ENCODE measurements at regions not wholly inside any gene's neighbourhood (a gene's known extent, or its start where the extent isn't known, plus 50 kb on each side); places are given as distances from the start of the nearest gene placed in this dataset.
A peak's percentile ranks its signal among the peaks of the same experiment; 100 is the strongest.

- DNase-seq, result no peak
- WGBS, 2 donors, result 55 to 72% methylated on average over 4 of the region's 4 CpGs
- TF ChIP-seq CTCF (IDR thresholded peaks at IDR 0.05) (no peak), POLR2A (IDR thresholded peaks at IDR 0.05) (no peak)
- no peaks in the 10 kb centered on the region for H3K27me3 ChIP-seq
- no peak overlapping the region for H3K27ac ChIP-seq
- no peaks in the 10 kb centered on the region for H3K4me1 ChIP-seq
- no peaks in the 10 kb centered on the region for H3K9me3 ChIP-seq
- ATAC-seq, result no peak
- intact Hi-C loops (cut with DNase I), result no loop called here
- no peak overlapping the region for H3K4me3 ChIP-seq
- no peaks in the 10 kb centered on the region for H3K36me3 ChIP-seq (replicated peaks in 1 of 2; ENCODE audit: insufficient read depth in 1 of 2, low read depth in 2 of 2)
Measured at GRCh38 chr11:134541951-134542350, 129.9 kb upstream of the B3GAT1 start.

GRCh38 chr11:134541355-134541754 lies 129.3 kb upstream of the B3GAT1 start:
- intact Hi-C loops (cut with DNase I), result no loop called here
- ATAC-seq (no peak), DNase-seq (no peak)
- no peaks in the 10 kb centered on the region for H3K36me3 ChIP-seq (replicated peaks in 1 of 2; ENCODE audit: insufficient read depth in 1 of 2, low read depth in 2 of 2)
- H3K27me3 ChIP-seq, result no peaks in the 10 kb centered on the region
- TF ChIP-seq POLR2A (IDR thresholded peaks at IDR 0.05) (no peak), CTCF (IDR thresholded peaks at IDR 0.05) (no peak)
- H3K9me3 ChIP-seq, result no peaks in the 10 kb centered on the region
- no peaks in the 10 kb centered on the region for H3K4me1 ChIP-seq
- H3K27ac ChIP-seq, result no peak overlapping the region
- 75 to 80% methylated on average over 5 to 6 of the region's 6 CpGs for WGBS, 2 donors
- no peak overlapping the region for H3K4me3 ChIP-seq

GRCh38 chr11:134539285-134539684 lies 127.2 kb upstream of the B3GAT1 start:
- DNase-seq, result no peak
- intact Hi-C loops (cut with DNase I), result no loop called here
- H3K9me3 ChIP-seq, result no peaks in the 10 kb centered on the region
- 40 to 56% methylated on average over 4 of the region's 4 CpGs for WGBS, 2 donors
- H3K27ac ChIP-seq, result no peak overlapping the region
- no peak overlapping the region for H3K4me3 ChIP-seq
- no peak for TF ChIP-seq POLR2A (IDR thresholded peaks at IDR 0.05)
- TF ChIP-seq CTCF (IDR thresholded peaks at IDR 0.05), result no peak
- no peak for ATAC-seq
- H3K27me3 ChIP-seq, result no peaks in the 10 kb centered on the region
- no peaks in the 10 kb centered on the region for H3K4me1 ChIP-seq
- H3K36me3 ChIP-seq (replicated peaks in 1 of 2; ENCODE audit: insufficient read depth in 1 of 2, low read depth in 2 of 2), result no peaks in the 10 kb centered on the region

GRCh38 chr11:134538742-134539141 lies 126.7 kb upstream of the B3GAT1 start:
- Histone ChIP-seq H3K36me3 (replicated peaks in 1 of 2; ENCODE audit: insufficient read depth in 1 of 2, low read depth in 2 of 2) (no peaks in the 10 kb centered on the region), H3K4me3 (no peak overlapping the region), H3K4me1 (no peaks in the 10 kb centered on the region), H3K9me3 (no peaks in the 10 kb centered on the region), H3K27ac (no peak overlapping the region), H3K27me3 (no peaks in the 10 kb centered on the region)
- WGBS, 2 donors, result 40 to 46% methylated on average over 14 to 15 of the region's 15 CpGs
- intact Hi-C loops (cut with DNase I), result no loop called here
- TF ChIP-seq POLR2A (IDR thresholded peaks at IDR 0.05) (no peak), CTCF (IDR thresholded peaks at IDR 0.05) (no peak)
- peak in 1 of 4 donors; percentile 5 for DNase-seq
- ATAC-seq, result no peak

GRCh38 chr11:134537941-134538340 lies 125.9 kb upstream of the B3GAT1 start:
- 48 to 54% methylated on average over 7 of the region's 7 CpGs for WGBS, 2 donors
- no peaks in the 10 kb centered on the region for H3K27me3 ChIP-seq
- ATAC-seq (no peak), DNase-seq (peak in 1 of 4 donors; percentile 1)
- no peak overlapping the region for H3K4me3 ChIP-seq
- TF ChIP-seq CTCF (IDR thresholded peaks at IDR 0.05), result no peak
- TF ChIP-seq POLR2A (IDR thresholded peaks at IDR 0.05), result no peak
- H3K4me1 ChIP-seq, result no peaks in the 10 kb centered on the region
- intact Hi-C loops (cut with DNase I), result no loop called here
- H3K36me3 ChIP-seq (replicated peaks in 1 of 2; ENCODE audit: insufficient read depth in 1 of 2, low read depth in 2 of 2), result no peaks in the 10 kb centered on the region
- no peaks in the 10 kb centered on the region for H3K9me3 ChIP-seq
- H3K27ac ChIP-seq, result no peak overlapping the region

Data from body of pancreas (tissue), 4 donors.